ENCODE measurements at regions not wholly inside any gene's neighbourhood (a gene's known extent, or its start where the extent isn't known, plus 50 kb on each side); places are given as distances from the start of the nearest gene placed in this dataset.

- TF ChIP-seq CTCF (IDR thresholded peaks at IDR 0.05; ENCODE audit: insufficient read depth, low read length, poor library complexity, severe bottlenecking): no peak
- no peak for DNase-seq (ENCODE audit: extremely low read depth, insufficient read length)
- no peaks in the 10 kb centered on the region for H3K27me3 ChIP-seq (replicated peaks; ENCODE audit: control insufficient read depth, insufficient read depth, low read length)
- H3K4me3 ChIP-seq (replicated peaks; ENCODE audit: low read depth, low read length): no peak overlapping the region
- no peaks in the 10 kb centered on the region for H3K36me3 ChIP-seq (ENCODE audit: control insufficient read depth, insufficient read depth, low read length)
These were observed 319.5 kb upstream of the TNC start for GRCh38 chr9:115437418-115437817.

GRCh38 chr9:115439641-115440040 is 321.7 kb upstream of the TNC start:
- Histone ChIP-seq H3K4me3 (replicated peaks; ENCODE audit: low read depth, low read length) (no peak overlapping the region), H3K36me3 (ENCODE audit: control insufficient read depth, insufficient read depth, low read length) (no peaks in the 10 kb centered on the region), H3K27me3 (replicated peaks; ENCODE audit: control insufficient read depth, insufficient read depth, low read length) (no peaks in the 10 kb centered on the region)
- DNase-seq (ENCODE audit: extremely low read depth, insufficient read length): no peak
- no peak for TF ChIP-seq CTCF (IDR thresholded peaks at IDR 0.05; ENCODE audit: insufficient read depth, low read length, poor library complexity, severe bottlenecking)

- Histone ChIP-seq H3K4me3 (replicated peaks; ENCODE audit: low read depth, low read length) (no peak overlapping the region), H3K27me3 (replicated peaks; ENCODE audit: control insufficient read depth, insufficient read depth, low read length) (no peaks in the 10 kb centered on the region), H3K36me3 (ENCODE audit: control insufficient read depth, insufficient read depth, low read length) (no peaks in the 10 kb centered on the region)
- TF ChIP-seq CTCF (IDR thresholded peaks at IDR 0.05; ENCODE audit: insufficient read depth, low read length, poor library complexity, severe bottlenecking): no peak
- DNase-seq (ENCODE audit: extremely low read depth, insufficient read length): no peak
These were observed 324.1 kb upstream of the TNC start for GRCh38 chr9:115442054-115442453.

GRCh38 chr9:115443890-115444289 is 325.9 kb upstream of the TNC start:
- Histone ChIP-seq H3K4me3 (replicated peaks; ENCODE audit: low read depth, low read length) (no peak overlapping the region), H3K27me3 (replicated peaks; ENCODE audit: control insufficient read depth, insufficient read depth, low read length) (no peaks in the 10 kb centered on the region), H3K36me3 (ENCODE audit: control insufficient read depth, insufficient read depth, low read length) (no peaks in the 10 kb centered on the region)
- TF ChIP-seq CTCF (IDR thresholded peaks at IDR 0.05; ENCODE audit: insufficient read depth, low read length, poor library complexity, severe bottlenecking): no peak
- no peak for DNase-seq (ENCODE audit: extremely low read depth, insufficient read length)

GRCh38 chr9:115444959-115445358 is 327.0 kb upstream of the TNC start:
- no peak for DNase-seq (ENCODE audit: extremely low read depth, insufficient read length)
- no peaks in the 10 kb centered on the region for H3K36me3 ChIP-seq (ENCODE audit: control insufficient read depth, insufficient read depth, low read length)
- no peaks in the 10 kb centered on the region for H3K27me3 ChIP-seq (replicated peaks; ENCODE audit: control insufficient read depth, insufficient read depth, low read length)
- TF ChIP-seq CTCF (IDR thresholded peaks at IDR 0.05; ENCODE audit: insufficient read depth, low read length, poor library complexity, severe bottlenecking): no peak
- H3K4me3 ChIP-seq (replicated peaks; ENCODE audit: low read depth, low read length): no peak overlapping the region

- no peaks in the 10 kb centered on the region for H3K27me3 ChIP-seq (replicated peaks; ENCODE audit: control insufficient read depth, insufficient read depth, low read length)
- H3K4me3 ChIP-seq (replicated peaks; ENCODE audit: low read depth, low read length): no peak overlapping the region
- TF ChIP-seq CTCF (IDR thresholded peaks at IDR 0.05; ENCODE audit: insufficient read depth, low read length, poor library complexity, severe bottlenecking): no peak
- H3K36me3 ChIP-seq (ENCODE audit: control insufficient read depth, insufficient read depth, low read length): no peaks in the 10 kb centered on the region
- no peak for DNase-seq (ENCODE audit: extremely low read depth, insufficient read length)
These were observed 327.7 kb upstream of the TNC start for GRCh38 chr9:115445655-115446054.

All from GM06990 (cell line).